Trophoblast cell (in vitro differentiated cells and primary cell): ENCODE measurements at regions not wholly inside any gene's neighbourhood (a gene's known extent, or its start where the extent isn't known, plus 50 kb on each side); places are given as distances from the start of the nearest gene placed in this dataset.

ENCODE experiments used
- DNase-seq, 2 donors: peaks; one replicate each; pipeline ENCODE4 v3.0.0-alpha.2; 2016
- H2AFZ ChIP-seq: 2 replicates; pipeline ENCODE4 v1.6.1; 2013; ENCODE audit warnings: low read length, moderate library complexity, mild to moderate bottlenecking; ENCODE audit not compliant: insufficient read depth, poor library complexity
- H2AK5ac ChIP-seq: 2 replicates; pipeline ENCODE4 v1.6.1; 2013; ENCODE audit warnings: mild to moderate bottlenecking, low read length
- H2BK120ac ChIP-seq: 2 replicates; pipeline ENCODE4 v1.6.1; 2013; ENCODE audit warnings: low read length, mild to moderate bottlenecking, moderate library complexity; ENCODE audit not compliant: insufficient read depth, poor library complexity
- H2BK12ac ChIP-seq: 2 replicates; pipeline ENCODE4 v1.6.1; 2013; ENCODE audit warnings: mild to moderate bottlenecking, low read length, moderate library complexity
- H2BK5ac ChIP-seq: 2 replicates; pipeline ENCODE4 v1.6.1; 2013; ENCODE audit warnings: low read length, low read depth, moderate library complexity, mild to moderate bottlenecking; ENCODE audit not compliant: poor library complexity
- H3K14ac ChIP-seq: 2 replicates; pipeline ENCODE4 v1.6.1; 2013; ENCODE audit warnings: mild to moderate bottlenecking, low read length
- H3K18ac ChIP-seq: 2 replicates; pipeline ENCODE4 v1.6.1; 2013; ENCODE audit warnings: mild to moderate bottlenecking, low read length
- H3K23ac ChIP-seq: 2 replicates; pipeline ENCODE4 v1.6.1; 2013; ENCODE audit warnings: low read length
- H3K27ac ChIP-seq: 2 replicates; pipeline ENCODE4 v1.5.1; 2013; ENCODE audit warnings: low read depth, mild to moderate bottlenecking, inconsistent platforms, low read length, moderate library complexity
- H3K27me3 ChIP-seq: 2 replicates; pipeline ENCODE4 v1.6.1; 2013; ENCODE audit warnings: inconsistent platforms, mild to moderate bottlenecking, low read length, moderate library complexity; ENCODE audit not compliant: insufficient read depth
- H3K36me3 ChIP-seq, 2 experiments: 1 replicate in 1 of 2; 2 replicates in 1 of 2; pipeline ENCODE4 v1.6.1; 2013; ENCODE audit warnings: low read length in 2 of 2, mild to moderate bottlenecking in 2 of 2, moderate library complexity in 1 of 2; ENCODE audit not compliant: insufficient read depth in 2 of 2, control insufficient read depth in 1 of 2
- H3K4ac ChIP-seq: 2 replicates; pipeline ENCODE4 v1.6.1; 2013; ENCODE audit warnings: low read depth, mild to moderate bottlenecking, low read length, moderate library complexity
- H3K4me1 ChIP-seq, 2 experiments: 1 replicate in 1 of 2; 2 replicates in 1 of 2; pipeline ENCODE4 v1.6.1; 2013; ENCODE audit warnings: low read length in 2 of 2, mild to moderate bottlenecking in 2 of 2, moderate library complexity in 1 of 2; ENCODE audit not compliant: insufficient read depth in 2 of 2, control insufficient read depth in 1 of 2
- H3K4me2 ChIP-seq: 2 replicates; pipeline ENCODE4 v1.6.1; 2013; ENCODE audit warnings: inconsistent platforms, mild to moderate bottlenecking, low read length, moderate library complexity
- H3K4me3 ChIP-seq: 2 replicates; pipeline ENCODE4 v1.5.1; 2013; ENCODE audit warnings: mild to moderate bottlenecking, low read depth, low read length, inconsistent platforms
- H3K79me1 ChIP-seq: one replicate; pipeline ENCODE4 v1.6.1; 2013; ENCODE audit warnings: low read length
- H3K79me2 ChIP-seq: 2 replicates; pipeline ENCODE4 v1.6.1; 2013; ENCODE audit warnings: low read length, mild to moderate bottlenecking; ENCODE audit not compliant: control insufficient read depth, insufficient read depth, poor library complexity
- H3K9ac ChIP-seq: 2 replicates; pipeline ENCODE4 v1.6.1; 2013; ENCODE audit warnings: mild to moderate bottlenecking, low read length
- H3K9me3 ChIP-seq: 2 replicates; pipeline ENCODE4 v1.6.1; 2013; ENCODE audit warnings: low read depth, mild to moderate bottlenecking, control low read depth, inconsistent platforms, low read length; ENCODE audit not compliant: insufficient read depth
- H4K12ac ChIP-seq: 2 replicates; pipeline ENCODE4 v1.6.1; 2013; ENCODE audit warnings: low read depth, mild to moderate bottlenecking, low read length, moderate library complexity
- H4K8ac ChIP-seq: 2 replicates; pipeline ENCODE4 v1.6.1; 2013; ENCODE audit warnings: low read depth, mild to moderate bottlenecking, low read length, moderate library complexity
- H4K91ac ChIP-seq: one replicate; pipeline ENCODE4 v1.6.1; 2013; ENCODE audit warnings: low read depth, mild to moderate bottlenecking, low read length, moderate library complexity
- WGBS: extraction: QIAGEN DNeasy Blood & Tissue Kit; methylation state at CpG from one replicate; pipeline ENCODE4 v1.1.7; 2013; ENCODE audit warnings: missing lambda C conversion rate; ENCODE audit not compliant: insufficient read length, insufficient coverage; ENCODE audit errors: extremely low coverage; 5-methylcytosine and 5-hydroxymethylcytosine counted together

- Histone ChIP-seq H3K4ac (no peak overlapping the region), H4K91ac (no peak overlapping the region), H3K4me3 (no peak overlapping the region), H2BK120ac (no peak overlapping the region), H3K23ac (no peak overlapping the region), H3K79me2 (no peaks in the 10 kb centered on the region), H3K4me2 (no peak overlapping the region), H3K27me3 (no peaks in the 10 kb centered on the region), H3K79me1 (no peaks in the 10 kb centered on the region), H4K8ac (no peak overlapping the region), H2BK5ac (no peak overlapping the region), H2BK12ac (no peak overlapping the region), H2AK5ac (no peak overlapping the region), H3K18ac (no peak overlapping the region), H3K27ac (no peak overlapping the region), H3K14ac (no peak overlapping the region), H2AFZ (no peak overlapping the region), H4K12ac (no peak overlapping the region), H3K36me3 (no peaks in the 10 kb centered on the region), H3K4me1 (peaks cover 3 to 6% of the 10 kb centered on the region in 2 experiments), H3K9me3 (no peaks in the 10 kb centered on the region), H3K9ac (no peak overlapping the region)
- WGBS = no CpG with 5 or more reads among the region's 3 CpGs
- DNase-seq = no peak
Observed at GRCh38 chrX:138481649-138482048, 229.9 kb downstream of the FGF13 start.

DNA sequence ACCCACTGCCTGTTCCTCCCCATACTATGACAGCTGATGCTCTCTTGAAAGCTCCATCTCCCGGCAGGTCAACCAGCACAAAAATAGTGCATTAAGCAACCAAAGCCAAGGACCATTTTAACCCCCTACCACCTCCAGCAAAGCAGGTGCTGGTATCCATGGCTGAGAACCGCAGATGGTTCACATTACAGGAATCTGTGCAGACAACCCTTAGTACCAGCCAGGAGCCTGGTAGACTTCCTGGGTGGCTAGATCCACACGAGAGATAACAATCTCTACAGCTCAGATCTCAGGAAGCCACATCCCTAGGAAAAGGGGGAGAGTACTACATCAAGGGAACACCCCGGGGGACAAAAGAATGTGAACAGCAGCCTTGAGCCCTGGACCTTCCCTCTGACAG, 248.0 kb downstream of the FGF13 start:
- no peak overlapping the region for H4K12ac ChIP-seq
- H3K18ac ChIP-seq = no peak overlapping the region
- WGBS = no CpG with 5 or more reads among the region's 4 CpGs

More for the DNA sequence above, 248.0 kb downstream of the FGF13 start:
- no peak overlapping the region for H4K8ac ChIP-seq
- no peak overlapping the region for H2BK5ac ChIP-seq
- H3K23ac ChIP-seq = no peak overlapping the region
- no peak overlapping the region for H3K4me3 ChIP-seq
- peak; percentile 11 to 42 for DNase-seq
- no peak overlapping the region for H3K27ac ChIP-seq
- no peaks in the 10 kb centered on the region for H3K79me1 ChIP-seq
- no peaks in the 10 kb centered on the region for H3K9me3 ChIP-seq
- H3K27me3 ChIP-seq = no peaks in the 10 kb centered on the region
- H2AK5ac ChIP-seq = no peak overlapping the region
- H3K79me2 ChIP-seq = no peaks in the 10 kb centered on the region
- no peaks in the 10 kb centered on the region for H3K4me1 ChIP-seq
- no peak overlapping the region for H4K91ac ChIP-seq
- no peak overlapping the region for H2AFZ ChIP-seq
- no peak overlapping the region for H3K4me2 ChIP-seq
- no peak overlapping the region for H3K14ac ChIP-seq
- H3K36me3 ChIP-seq = no peaks in the 10 kb centered on the region
- no peak overlapping the region for H3K9ac ChIP-seq
- H2BK12ac ChIP-seq = no peak overlapping the region
- H2BK120ac ChIP-seq = no peak overlapping the region
- no peak overlapping the region for H3K4ac ChIP-seq
